SU-DHL-6 (cell line): ENCODE measurements at regions not wholly inside any gene's neighbourhood (a gene's known extent, or its start where the extent isn't known, plus 50 kb on each side); places are given as distances from the start of the nearest gene placed in this dataset.

ENCODE experiments used
- H2AFZ ChIP-seq: fragments of 200-600 bp; sonication (generic); 2 replicates; pipeline ENCODE4 v1.6.1; 2014; ENCODE audit warnings: low read depth, mild to moderate bottlenecking, moderate library complexity, mixed read lengths, antibody characterized with exemption, low read length; ENCODE audit not compliant: severe bottlenecking
- H3F3A ChIP-seq: fragments of 200-600 bp; shearing (Covaris generic); 2 replicates; pipeline ENCODE4 v1.6.0; 2016; ENCODE audit warnings: antibody characterized with exemption, mild to moderate bottlenecking; ENCODE audit not compliant: insufficient read depth
- H3K27ac ChIP-seq: fragments of 200-600 bp; sonication (generic); 2 replicates; pipeline ENCODE4 v1.5.1; 2016; ENCODE audit warnings: low read depth, mild to moderate bottlenecking, low read length, moderate library complexity, mixed read lengths
- H3K27me3 ChIP-seq: fragments of 200-600 bp; sonication (generic), shearing (Covaris generic); 2 replicates; pipeline ENCODE4 v1.6.0; 2014; ENCODE audit warnings: mild to moderate bottlenecking, low read length
- H3K36me3 ChIP-seq: fragments of 200-600 bp; sonication (generic); 2 replicates; pipeline ENCODE4 v1.6.1; 2014; ENCODE audit warnings: mild to moderate bottlenecking, low read length, mixed read lengths
- H3K4me2 ChIP-seq: fragments of 300-600, 200-600 bp; shearing (Covaris generic), sonication (generic); 2 replicates; pipeline ENCODE4 v1.6.0; 2014; ENCODE audit warnings: low read length, low read depth, mild to moderate bottlenecking; ENCODE audit not compliant: poor library complexity, severe bottlenecking
- H3K4me3 ChIP-seq: fragments of 200-600 bp; sonication (generic); 2 replicates; pipeline ENCODE4 v1.5.1; 2014; ENCODE audit warnings: antibody characterized with exemption, low read length, mild to moderate bottlenecking, mixed read lengths; ENCODE audit not compliant: insufficient read depth, poor library complexity, severe bottlenecking
- H3K79me2 ChIP-seq: fragments of 200-600 bp; sonication (generic); 2 replicates; pipeline ENCODE4 v1.6.1; 2014; ENCODE audit warnings: mild to moderate bottlenecking, low read length, moderate library complexity; ENCODE audit not compliant: insufficient read depth
- H3K9ac ChIP-seq: fragments of 200-600 bp; sonication (generic); 2 replicates; pipeline ENCODE4 v1.7.0; 2014; ENCODE audit warnings: mild to moderate bottlenecking, low read length
- H3K9me2 ChIP-seq: fragments of 200-600 bp; sonication (generic); replicated peaks from 2 replicates; pipeline ENCODE4 v1.6.1; 2014; ENCODE audit warnings: low read length; ENCODE audit not compliant: insufficient read depth
- H3K9me3 ChIP-seq: fragments of 200-600 bp; sonication (generic); 2 replicates; pipeline ENCODE4 v1.6.1; 2014; ENCODE audit warnings: low read length, mixed read lengths; ENCODE audit not compliant: insufficient read depth
- H4K20me1 ChIP-seq: fragments of 200-600 bp; sonication (generic); 2 replicates; pipeline ENCODE4 v1.6.1; 2014; ENCODE audit warnings: low read depth, mild to moderate bottlenecking, antibody characterized with exemption, low read length, moderate library complexity, mixed read lengths
- EZH2phosphoT487 ChIP-seq: fragments of 200-600 bp; sonication (generic), shearing (Covaris generic); conservative IDR thresholded peaks from 2 replicates; pipeline ENCODE4 v1.6.1; 2018; ENCODE audit warnings: mild to moderate bottlenecking, antibody characterized with exemption, low read length, moderate library complexity, mixed read lengths
- TF ChIP-seq, protein P1 (sequence below): fragments of 200-600 bp; sonication (generic); IDR thresholded peaks from one replicate; pipeline ENCODE4 v1.5.1; 2017; ENCODE audit warnings: antibody characterized with exemption, mild to moderate bottlenecking, low read length, moderate library complexity; ENCODE audit not compliant: insufficient read depth, poor library complexity, severe bottlenecking

DNA sequence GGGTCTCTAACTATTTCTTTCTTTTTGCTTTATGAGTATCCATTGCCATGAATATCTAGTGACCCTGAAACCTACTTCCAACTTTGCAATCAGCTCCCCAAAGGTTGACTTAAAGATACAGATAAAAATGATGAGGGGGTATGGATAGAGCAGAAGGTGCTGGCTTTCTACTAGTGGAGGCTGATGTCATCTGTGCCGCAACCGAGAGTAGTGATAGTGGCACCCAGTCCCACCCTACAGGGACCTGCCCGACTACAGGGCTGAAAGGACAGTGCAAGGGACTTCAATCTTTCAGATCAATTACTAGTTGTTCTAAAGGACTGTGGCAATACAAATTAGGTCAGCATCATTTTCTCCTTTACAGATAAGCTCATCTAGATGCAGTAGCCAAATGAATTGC, 806.0 kb downstream of the VRK1 start:
- Histone ChIP-seq H3K9me3 (no peaks in the 10 kb centered on the region), H3K4me3 (no peak overlapping the region), H4K20me1 (no peaks in the 10 kb centered on the region), H3K27ac (no peak overlapping the region), H3F3A (no peaks in the 10 kb centered on the region), H2AFZ (no peak overlapping the region), H3K9me2 (no peaks in the 10 kb centered on the region), H3K27me3 (no peaks in the 10 kb centered on the region; the same call in 1 of the 2 replicates), H3K36me3 (no peaks in the 10 kb centered on the region), H3K79me2 (no peaks in the 10 kb centered on the region), H3K9ac (no peak overlapping the region), H3K4me2 (no peak overlapping the region)
- TF ChIP-seq EZH2phosphoT487 = no peak
- TF ChIP-seq, protein P1, sequence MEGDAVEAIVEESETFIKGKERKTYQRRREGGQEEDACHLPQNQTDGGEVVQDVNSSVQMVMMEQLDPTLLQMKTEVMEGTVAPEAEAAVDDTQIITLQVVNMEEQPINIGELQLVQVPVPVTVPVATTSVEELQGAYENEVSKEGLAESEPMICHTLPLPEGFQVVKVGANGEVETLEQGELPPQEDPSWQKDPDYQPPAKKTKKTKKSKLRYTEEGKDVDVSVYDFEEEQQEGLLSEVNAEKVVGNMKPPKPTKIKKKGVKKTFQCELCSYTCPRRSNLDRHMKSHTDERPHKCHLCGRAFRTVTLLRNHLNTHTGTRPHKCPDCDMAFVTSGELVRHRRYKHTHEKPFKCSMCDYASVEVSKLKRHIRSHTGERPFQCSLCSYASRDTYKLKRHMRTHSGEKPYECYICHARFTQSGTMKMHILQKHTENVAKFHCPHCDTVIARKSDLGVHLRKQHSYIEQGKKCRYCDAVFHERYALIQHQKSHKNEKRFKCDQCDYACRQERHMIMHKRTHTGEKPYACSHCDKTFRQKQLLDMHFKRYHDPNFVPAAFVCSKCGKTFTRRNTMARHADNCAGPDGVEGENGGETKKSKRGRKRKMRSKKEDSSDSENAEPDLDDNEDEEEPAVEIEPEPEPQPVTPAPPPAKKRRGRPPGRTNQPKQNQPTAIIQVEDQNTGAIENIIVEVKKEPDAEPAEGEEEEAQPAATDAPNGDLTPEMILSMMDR = no peak

DNA sequence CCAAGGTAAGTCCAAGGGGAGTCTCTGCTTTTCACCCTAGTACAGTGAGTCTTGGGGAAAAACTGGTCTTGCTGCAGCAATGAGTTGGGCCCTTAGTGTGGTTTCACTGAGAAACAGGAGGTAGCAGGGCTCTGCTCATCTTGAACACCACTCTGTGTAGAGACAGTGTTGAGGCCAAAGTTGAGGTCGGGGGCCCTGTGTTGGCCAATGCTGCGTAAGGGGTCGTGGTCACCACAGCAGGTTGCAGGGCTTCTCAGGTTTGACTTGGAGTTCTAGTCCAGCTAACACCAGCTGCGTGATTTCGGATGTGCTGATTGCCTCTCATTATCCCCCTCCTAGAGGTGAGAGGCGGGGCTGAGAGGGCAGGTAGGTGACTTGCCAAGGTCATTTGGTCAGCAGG, 807.5 kb downstream of the VRK1 start:
- H2AFZ ChIP-seq = no peak overlapping the region
- no peaks in the 10 kb centered on the region; the same call in 1 of the 2 replicates for H3K27me3 ChIP-seq
- no peak overlapping the region for H3K9ac ChIP-seq
- H3K9me2 ChIP-seq = no peaks in the 10 kb centered on the region
- TF ChIP-seq, protein P1 = no peak
- no peak for TF ChIP-seq EZH2phosphoT487
- no peak overlapping the region for H3K4me3 ChIP-seq
- H4K20me1 ChIP-seq = no peaks in the 10 kb centered on the region
- H3K9me3 ChIP-seq = no peaks in the 10 kb centered on the region
- H3K79me2 ChIP-seq = no peaks in the 10 kb centered on the region
- no peak overlapping the region for H3K27ac ChIP-seq
- no peaks in the 10 kb centered on the region for H3F3A ChIP-seq
- no peaks in the 10 kb centered on the region for H3K36me3 ChIP-seq
- no peak overlapping the region for H3K4me2 ChIP-seq

DNA sequence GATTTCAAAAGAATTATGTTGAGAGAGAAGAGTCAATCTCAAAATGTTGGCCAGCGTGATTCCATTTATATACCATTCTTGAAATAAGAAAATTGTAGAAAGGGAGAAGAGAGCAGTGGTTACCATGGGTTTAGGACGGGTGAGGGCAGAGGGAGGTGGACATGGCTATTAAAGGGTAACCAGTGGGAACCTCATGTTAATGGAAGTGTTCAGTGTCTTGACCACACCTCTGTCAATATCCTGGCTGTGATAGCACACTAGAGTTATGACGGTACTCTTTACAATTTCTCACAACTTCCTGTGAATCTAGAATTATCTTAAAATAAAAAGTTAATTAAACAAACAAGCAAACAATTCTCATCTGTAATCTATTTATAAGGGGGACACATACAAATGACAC, 821.2 kb downstream of the VRK1 start:
- Histone ChIP-seq H3K79me2 (no peaks in the 10 kb centered on the region), H3K27me3 (no peaks in the 10 kb centered on the region)

More for the DNA sequence above, 821.2 kb downstream of the VRK1 start:
- no peaks in the 10 kb centered on the region for H4K20me1 ChIP-seq
- no peaks in the 10 kb centered on the region for H3K9me2 ChIP-seq
- peaks cover 6% of the 10 kb centered on the region; the same call in 1 of the 2 replicates for H3K9me3 ChIP-seq
- no peak overlapping the region for H3K27ac ChIP-seq
- no peaks in the 10 kb centered on the region for H3F3A ChIP-seq
- no peak overlapping the region for H3K4me3 ChIP-seq
- no peak for TF ChIP-seq EZH2phosphoT487
- TF ChIP-seq, protein P1 = no peak
- H2AFZ ChIP-seq = no peak overlapping the region
- no peak overlapping the region for H3K4me2 ChIP-seq
- no peak overlapping the region for H3K9ac ChIP-seq
- no peaks in the 10 kb centered on the region for H3K36me3 ChIP-seq
